Astrocyte (in vitro differentiated cells and primary cell): ENCODE measurements at regions not wholly inside any gene's neighbourhood (a gene's known extent, or its start where the extent isn't known, plus 50 kb on each side); places are given as distances from the start of the nearest gene placed in this dataset.

Experiments
- CTCF ChIP-seq: IDR thresholded peaks from 2 replicates; pipeline ENCODE4 v1.5.1; 2011; ENCODE audit warnings: low read depth, mild to moderate bottlenecking, inconsistent platforms, low read length, moderate library complexity; ENCODE audit not compliant: insufficient read depth
- EZH2 ChIP-seq: IDR thresholded peaks from 2 replicates; pipeline ENCODE4 v1.6.1; 2012; ENCODE audit warnings: mild to moderate bottlenecking, low read length, inconsistent platforms; ENCODE audit not compliant: insufficient read depth

GRCh38 chr22:48961705-48962104 is 866.0 kb downstream of the BRD1 start:
- no peak for TF ChIP-seq CTCF
- no peak for TF ChIP-seq EZH2
